DOHH2 (cell line): ENCODE measurements at regions not wholly inside any gene's neighbourhood (a gene's known extent, or its start where the extent isn't known, plus 50 kb on each side); places are given as distances from the start of the nearest gene placed in this dataset.

ENCODE experiments used
- CTCF ChIP-seq: fragments of 200-600 bp; sonication (generic); IDR thresholded peaks from one replicate; pipeline ENCODE4 v1.5.1; 2014; ENCODE audit warnings: antibody characterized with exemption, mild to moderate bottlenecking, low read depth, low read length; ENCODE audit not compliant: poor library complexity, severe bottlenecking
- EZH2phosphoT487 ChIP-seq: fragments of 200-600 bp; sonication (generic); IDR thresholded peaks from 2 replicates; pipeline ENCODE4 v1.6.1; 2017; ENCODE audit warnings: borderline replicate concordance, mild to moderate bottlenecking, antibody characterized with exemption, low read length, moderate library complexity, mixed read lengths

DNA sequence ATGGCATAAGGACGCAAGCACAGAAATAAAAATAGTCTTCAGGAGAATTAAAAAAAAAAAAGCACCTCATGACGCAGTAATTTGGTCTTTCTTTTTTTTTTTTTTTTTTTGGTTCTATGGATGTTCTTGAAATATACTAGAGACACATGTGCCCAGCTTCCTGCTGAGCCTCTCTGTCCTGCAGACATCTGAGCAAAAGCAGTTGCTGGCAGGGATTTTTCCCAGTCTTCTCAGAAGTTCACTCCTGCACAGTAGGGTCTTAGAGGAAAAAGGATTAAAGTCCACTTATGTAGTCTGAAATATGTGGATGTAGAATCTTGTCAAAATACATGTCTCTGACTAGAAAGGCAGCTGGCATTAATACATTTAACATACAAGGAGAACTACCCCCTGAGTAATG is 1888.1 kb upstream of the SEL1L start:
- no peak for TF ChIP-seq CTCF
- no peak for TF ChIP-seq EZH2phosphoT487
